ENCODE measurements at regions not wholly inside any gene's neighbourhood (a gene's known extent, or its start where the extent isn't known, plus 50 kb on each side); places are given as distances from the start of the nearest gene placed in this dataset.

DNA sequence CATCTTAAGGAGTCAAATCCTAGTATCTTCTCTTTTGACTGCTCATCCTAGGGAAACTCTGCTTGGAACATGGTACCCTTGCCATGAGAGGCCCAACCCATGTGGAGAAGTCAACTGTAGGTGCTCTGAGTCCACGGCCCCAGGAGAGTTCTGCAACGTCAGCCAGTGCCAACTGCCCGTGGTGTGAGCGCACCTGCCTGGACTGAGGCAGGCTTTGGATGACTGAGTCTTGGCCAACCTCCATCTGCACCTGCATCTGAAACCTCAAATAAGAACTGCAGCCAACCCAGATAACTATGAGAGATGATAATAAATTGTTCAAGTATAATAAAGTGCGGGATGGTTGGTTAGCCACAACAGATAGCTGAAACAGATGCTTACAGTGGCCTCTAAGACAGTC is 772.0 kb downstream of the TRIML1 start:
- no peak for TF ChIP-seq CTCF (IDR thresholded peaks at IDR 0.05)
- no peak for TF ChIP-seq REST (IDR thresholded peaks at IDR 0.05; ENCODE audit: insufficient read depth in 1 of 2, low read depth in 2 of 2, low read length in 1 of 2)
- TF ChIP-seq POLR2AphosphoS5 (IDR thresholded peaks at IDR 0.05; ENCODE audit: low read depth, low read length), result no peak
